ENCODE measurements at regions not wholly inside any gene's neighbourhood (a gene's known extent, or its start where the extent isn't known, plus 50 kb on each side); places are given as distances from the start of the nearest gene placed in this dataset.
"Not testable (repeated sequence)": the region's sequence is repeated elsewhere in the genome, so short reads cannot be mapped to it uniquely, and the experiment has no call there.

GRCh38 chr1:209100460-209100859, 483.1 kb upstream of the CAMK1G start:
- DNase-seq = no peak

GRCh38 chr1:209101106-209101505, 482.4 kb upstream of the CAMK1G start:
- DNase-seq = no peak

- no peak for DNase-seq
Observed at GRCh38 chr1:209102120-209102519, 481.4 kb upstream of the CAMK1G start.

- DNase-seq = no peak
Observed at GRCh38 chr1:209102531-209102930, 481.0 kb upstream of the CAMK1G start.

- DNase-seq = no peak
Observed at GRCh38 chr1:209103092-209103491, 480.4 kb upstream of the CAMK1G start.

GRCh38 chr1:209104646-209105045, 478.9 kb upstream of the CAMK1G start:
- no peak for DNase-seq

- DNase-seq = no peak
Observed at GRCh38 chr1:209105701-209106100, 477.8 kb upstream of the CAMK1G start.

GRCh38 chr1:209106237-209106741, 477.2 kb upstream of the CAMK1G start:
- DNase-seq = no peak

- DNase-seq = no peak
Observed at GRCh38 chr1:209106861-209107260, 476.7 kb upstream of the CAMK1G start.

- no peak for DNase-seq
Observed at GRCh38 chr1:209107535-209107934, 476.0 kb upstream of the CAMK1G start.

GRCh38 chr1:209109001-209109785, 474.3 kb upstream of the CAMK1G start:
- no peak for DNase-seq

- no peak for DNase-seq
Observed at GRCh38 chr1:209113521-209113920, 470.0 kb upstream of the CAMK1G start.

GRCh38 chr1:209116705-209117104, 466.8 kb upstream of the CAMK1G start:
- DNase-seq = no peak

GRCh38 chr1:209123601-209124000, 459.9 kb upstream of the CAMK1G start:
- no peak for DNase-seq

GRCh38 chr1:209129091-209129490, 454.4 kb upstream of the CAMK1G start:
- DNase-seq = not testable (repeated sequence)

- DNase-seq = no peak
Observed at GRCh38 chr1:209130886-209131285, 452.6 kb upstream of the CAMK1G start.

GRCh38 chr1:209132736-209133467, 450.6 kb upstream of the CAMK1G start:
- no peak for DNase-seq

- DNase-seq = no peak
Observed at GRCh38 chr1:209134001-209134400, 449.5 kb upstream of the CAMK1G start.

- DNase-seq = no peak
Observed at GRCh38 chr1:209143916-209144315, 439.6 kb upstream of the CAMK1G start.

- no peak for DNase-seq
Observed at GRCh38 chr1:209150114-209150513, 433.4 kb upstream of the CAMK1G start.

GRCh38 chr1:209153411-209153810, 430.1 kb upstream of the CAMK1G start:
- no peak for DNase-seq

GRCh38 chr1:209154912-209155311, 428.6 kb upstream of the CAMK1G start:
- DNase-seq = no peak

GRCh38 chr1:209155546-209155945, 428.0 kb upstream of the CAMK1G start:
- DNase-seq = no peak

- DNase-seq = no peak
Observed at GRCh38 chr1:209156991-209157390, 426.5 kb upstream of the CAMK1G start.

Measured in NCI-H2029 treated with DMSO at 0.1 percent for 48 hours (cell line).